Glomerular visceral epithelial cell (primary cell): ENCODE measurements at regions not wholly inside any gene's neighbourhood (a gene's known extent, or its start where the extent isn't known, plus 50 kb on each side); places are given as distances from the start of the nearest gene placed in this dataset.

Experiments used
- DNase-seq: peaks from one replicate; pipeline ENCODE4 v3.0.0-alpha.2; 2016; ENCODE audit errors: extremely low spot score

DNA sequence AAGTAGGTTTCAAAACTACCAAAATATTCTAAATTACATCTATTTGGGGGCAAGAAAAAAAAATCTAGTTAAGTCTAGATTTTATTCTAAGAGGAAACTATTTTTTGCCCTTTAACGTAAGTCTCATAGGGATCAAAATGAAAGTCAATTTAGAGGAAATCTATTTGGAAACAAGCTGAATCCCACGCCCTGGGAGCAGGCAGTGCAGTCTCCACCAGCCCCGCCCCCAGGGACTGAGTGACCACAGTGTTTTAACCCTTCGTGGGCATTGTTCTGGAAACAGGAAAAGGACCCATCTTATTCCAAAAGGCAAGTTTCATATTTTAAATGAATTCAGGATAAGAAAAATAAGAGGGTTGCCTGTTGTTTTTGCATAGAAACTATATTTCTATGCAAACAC lies 209.7 kb downstream of the SPRY2 start:
- peak; percentile 52 for DNase-seq

DNA sequence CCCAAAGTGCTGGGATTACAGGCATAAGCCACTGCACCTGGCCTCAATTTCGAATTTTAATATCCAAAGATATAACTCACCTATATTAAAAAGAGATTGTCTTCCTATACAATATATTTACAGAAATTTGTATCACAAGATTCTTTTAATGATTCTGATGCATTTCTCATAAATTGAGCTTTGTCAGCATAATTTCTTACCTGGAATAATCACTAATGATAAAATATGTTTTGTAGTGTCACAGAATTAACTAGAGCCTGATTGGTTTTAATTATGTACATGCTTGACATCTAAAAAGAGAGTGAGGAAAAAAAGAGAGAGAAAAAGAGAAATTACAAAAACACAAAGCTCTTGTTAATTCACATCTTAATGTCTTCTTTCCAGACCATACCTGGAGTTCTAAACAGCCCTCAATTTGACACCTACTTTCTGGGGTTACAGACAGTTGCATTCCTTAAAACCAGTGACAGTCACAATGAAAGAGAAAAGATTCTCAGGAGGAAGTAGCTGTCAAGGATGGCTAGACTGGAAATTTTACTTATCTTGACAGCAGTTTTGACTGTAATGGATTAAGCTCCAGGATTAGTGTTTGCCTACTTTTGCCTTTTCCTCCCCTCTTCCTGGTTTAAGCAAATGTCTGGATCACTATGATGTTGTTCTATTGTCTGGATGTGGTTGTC lies 214.4 kb downstream of the SPRY2 start:
- DNase-seq = no peak

DNA sequence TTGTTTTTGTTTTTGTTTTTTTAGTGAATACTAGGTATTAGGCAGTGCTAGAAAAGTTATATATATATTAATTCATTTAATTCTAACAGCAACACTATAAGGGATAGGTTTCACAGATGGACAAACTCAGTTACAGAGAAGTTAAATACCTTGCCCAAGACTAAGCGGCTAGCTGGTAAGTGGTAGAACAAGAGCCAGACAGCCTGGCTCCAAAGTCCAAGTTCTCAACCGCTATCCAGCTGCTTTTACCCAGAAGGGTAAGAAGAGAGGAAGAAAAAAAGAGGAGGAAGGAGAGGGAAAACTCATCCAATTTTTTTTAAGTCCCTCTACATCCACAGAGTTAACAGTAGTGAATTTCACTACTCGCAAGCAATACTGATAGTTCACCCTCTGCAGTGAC lies 217.0 kb downstream of the SPRY2 start:
- no peak for DNase-seq

DNA sequence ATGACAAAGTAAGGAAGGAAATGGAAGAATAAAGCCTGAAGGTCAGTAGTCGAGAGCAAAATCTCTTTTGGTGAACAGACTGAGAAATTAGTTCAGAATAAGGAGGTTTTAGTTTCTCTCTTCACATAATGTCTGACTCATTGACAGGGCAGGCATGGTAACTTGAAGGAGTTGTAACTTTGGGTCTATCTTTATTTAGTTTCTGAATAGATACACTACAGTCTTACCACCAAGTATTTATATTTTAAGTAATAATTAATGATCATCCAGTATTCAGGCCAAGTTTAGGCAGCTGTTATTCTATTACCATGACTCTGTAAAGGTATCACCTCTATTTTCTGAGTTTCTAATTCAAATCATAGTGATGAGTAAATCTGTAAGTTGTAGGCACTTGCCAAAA lies 219.9 kb downstream of the SPRY2 start:
- DNase-seq = no peak

DNA sequence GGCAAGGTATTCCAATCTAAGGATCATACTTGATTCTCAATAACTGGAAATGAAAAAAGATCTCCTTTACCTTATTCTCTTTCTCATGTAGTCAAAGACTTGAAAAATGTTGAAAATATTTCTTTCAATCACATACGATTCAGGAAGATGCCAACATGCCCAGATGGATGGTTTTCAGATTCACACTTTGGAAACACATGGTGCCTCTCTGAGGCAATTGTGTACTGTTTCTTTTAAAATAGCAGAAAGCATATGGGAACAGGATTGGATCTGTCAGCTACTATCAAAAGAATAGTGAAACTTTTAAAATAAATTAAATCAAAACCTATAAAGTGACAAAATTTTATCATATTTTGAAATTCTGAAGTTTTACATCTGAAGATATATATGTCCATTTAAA lies 222.4 kb downstream of the SPRY2 start:
- no peak for DNase-seq

DNA sequence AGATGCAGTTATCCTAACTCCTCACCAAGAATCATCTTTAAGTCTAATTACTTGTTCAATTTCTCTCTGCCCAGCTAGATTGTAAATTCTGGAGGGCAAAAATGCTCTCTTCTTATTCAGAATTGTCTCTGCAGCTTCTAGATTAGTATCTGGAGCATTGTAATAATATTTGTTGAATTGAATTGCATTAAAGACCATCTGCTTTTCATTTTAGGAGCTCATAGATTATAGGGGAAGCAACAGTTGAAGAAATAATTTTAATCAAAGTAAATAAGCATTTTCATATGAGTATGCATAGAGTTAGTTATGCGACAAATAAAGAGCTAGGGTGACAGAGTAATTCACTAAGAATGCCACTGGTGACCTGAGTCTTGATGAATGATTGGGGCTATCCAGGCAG lies 222.8 kb downstream of the SPRY2 start:
- no peak for DNase-seq

DNA sequence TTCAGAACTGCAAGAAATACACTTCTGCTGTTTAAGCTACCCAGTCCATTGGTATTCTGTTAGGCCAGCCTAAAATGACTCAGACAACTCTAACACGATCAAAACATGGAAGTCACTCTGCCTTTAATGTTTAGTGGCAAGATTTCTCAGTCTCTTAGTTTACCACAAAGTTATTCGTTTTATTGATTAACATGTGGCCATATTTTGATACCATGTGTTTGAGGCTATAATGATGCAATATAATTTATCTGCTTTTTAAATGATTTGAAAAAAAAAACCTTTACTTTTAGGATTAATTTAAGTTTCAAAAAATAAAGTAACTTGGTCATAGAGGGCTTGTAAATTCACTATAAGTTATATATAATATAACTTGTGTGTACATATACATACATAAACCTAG lies 223.4 kb downstream of the SPRY2 start:
- DNase-seq = no peak

DNA sequence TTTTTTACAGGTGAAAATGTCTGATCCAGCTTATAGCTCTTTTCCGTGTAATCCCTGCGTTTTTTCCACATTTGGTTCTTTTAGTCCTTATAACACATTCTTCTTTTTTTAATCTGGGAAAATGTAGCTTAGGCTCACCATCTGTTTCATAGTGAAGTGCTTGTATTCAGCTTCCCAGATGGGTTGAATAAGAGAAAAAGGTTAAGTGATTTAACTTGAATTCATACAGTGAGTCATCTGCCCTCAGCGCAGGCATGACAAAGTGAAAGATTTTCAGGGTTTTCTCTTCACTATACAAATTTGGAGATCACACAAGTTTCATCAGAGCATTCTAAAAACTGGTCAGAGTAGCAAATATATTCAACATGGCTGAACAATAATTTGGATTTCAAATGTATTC lies 224.8 kb downstream of the SPRY2 start:
- DNase-seq = peak; percentile 31

DNA sequence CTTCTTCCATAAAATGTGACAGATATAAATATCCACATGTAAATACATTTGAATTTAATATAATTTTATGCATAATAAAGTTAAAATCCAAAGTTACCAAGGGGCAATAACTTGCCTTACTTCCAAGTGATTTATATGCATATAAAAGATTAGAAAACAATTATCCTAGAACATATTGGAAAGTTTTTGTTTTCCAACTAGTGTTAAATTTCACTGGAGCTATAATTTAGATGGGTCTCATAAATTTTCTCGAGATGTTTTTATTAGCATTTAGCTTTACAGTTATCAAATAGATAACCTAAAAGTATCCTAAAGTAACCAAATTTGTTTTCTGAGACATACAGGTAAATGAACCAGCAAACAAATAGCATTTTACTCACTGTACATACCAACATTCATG lies 225.3 kb downstream of the SPRY2 start:
- no peak for DNase-seq

DNA sequence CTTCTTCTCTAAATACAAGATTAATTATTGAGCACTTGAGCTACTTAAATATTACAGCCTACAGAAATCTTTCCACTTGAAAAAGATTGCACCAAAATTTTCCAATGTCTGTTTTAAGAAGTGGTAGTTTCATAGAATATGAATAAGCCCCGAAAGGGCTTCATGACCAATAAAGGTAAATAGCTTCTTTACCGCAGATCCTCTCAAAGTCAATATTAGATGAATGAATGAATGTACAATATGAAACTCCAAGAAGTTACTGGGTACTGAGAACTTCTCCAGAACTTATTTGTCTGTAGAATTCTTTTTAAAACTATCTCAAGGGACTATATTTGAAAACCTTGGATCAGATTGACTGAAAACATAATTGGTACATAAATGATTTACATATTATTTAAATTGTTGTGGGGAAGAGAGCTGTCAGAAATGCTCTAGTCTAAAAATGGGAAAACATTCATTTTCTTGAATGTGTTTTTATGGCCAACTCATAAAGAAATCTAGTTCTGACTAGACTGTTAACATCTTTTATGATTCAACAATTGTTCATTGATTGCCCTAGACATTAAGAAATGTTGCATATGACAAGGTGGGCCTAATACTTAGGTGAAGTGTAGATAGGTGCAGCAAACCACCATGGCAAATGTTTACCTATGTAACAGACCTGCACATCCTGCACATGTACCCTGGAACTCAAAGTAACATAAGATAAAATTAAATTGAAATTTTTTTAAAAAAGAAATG lies 227.0 kb downstream of the SPRY2 start:
- DNase-seq = no peak

DNA sequence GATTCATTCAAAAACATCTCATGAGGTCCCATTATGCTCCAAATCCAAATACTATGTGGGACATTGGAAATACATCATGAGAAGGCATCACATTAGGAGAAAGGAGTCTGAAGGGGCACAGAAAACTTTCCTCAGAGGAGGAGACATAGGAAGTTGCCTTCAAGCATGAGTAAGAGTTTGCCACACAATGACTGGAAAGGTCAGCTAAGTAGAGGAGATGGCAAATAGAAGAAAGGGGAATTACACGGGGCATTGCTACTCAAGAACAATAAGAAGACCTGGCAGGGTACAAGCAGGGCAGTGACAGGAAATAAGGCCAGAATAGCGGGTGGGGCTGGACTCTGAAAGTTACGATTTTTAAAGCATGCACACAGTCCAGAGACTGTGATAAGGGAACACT lies 231.6 kb downstream of the SPRY2 start:
- no peak for DNase-seq

DNA sequence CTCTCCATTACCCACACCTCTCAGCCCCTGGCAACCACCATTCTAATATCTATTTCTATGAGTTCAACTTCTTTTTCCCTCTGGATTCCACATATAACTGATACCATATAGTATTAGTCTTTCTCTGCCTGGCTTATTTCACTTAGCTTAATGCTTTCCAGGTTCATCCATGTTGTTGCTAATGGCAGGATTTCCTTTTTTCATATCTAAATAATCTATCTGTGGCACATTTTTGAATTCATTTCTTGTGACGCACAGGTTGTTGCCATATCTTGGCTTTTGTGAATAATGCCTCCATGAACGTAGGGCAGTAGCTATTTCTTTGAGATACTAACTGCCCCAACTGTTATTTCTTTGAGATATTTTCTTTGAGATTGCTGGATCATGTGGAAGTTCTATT lies 235.6 kb downstream of the SPRY2 start:
- DNase-seq = no peak

DNA sequence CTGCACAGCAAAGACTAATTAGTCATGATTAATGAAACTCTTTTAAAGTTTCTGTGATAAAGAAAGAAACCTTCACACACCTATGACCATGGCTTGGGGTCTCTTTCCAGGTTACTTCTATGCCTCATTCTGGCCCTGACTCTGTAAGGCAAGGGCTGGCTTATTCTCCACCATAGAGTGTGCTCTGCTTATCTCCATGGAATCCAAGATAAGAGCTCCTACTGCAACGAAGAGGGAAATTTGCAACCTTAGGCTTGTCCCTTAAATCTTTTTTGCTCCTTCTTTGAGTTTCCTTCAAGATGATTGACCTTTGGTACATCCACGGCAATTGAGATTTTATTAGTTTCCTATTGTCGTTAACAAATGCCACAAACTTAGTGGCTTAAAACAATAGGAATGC lies 239.9 kb downstream of the SPRY2 start:
- no peak for DNase-seq

DNA sequence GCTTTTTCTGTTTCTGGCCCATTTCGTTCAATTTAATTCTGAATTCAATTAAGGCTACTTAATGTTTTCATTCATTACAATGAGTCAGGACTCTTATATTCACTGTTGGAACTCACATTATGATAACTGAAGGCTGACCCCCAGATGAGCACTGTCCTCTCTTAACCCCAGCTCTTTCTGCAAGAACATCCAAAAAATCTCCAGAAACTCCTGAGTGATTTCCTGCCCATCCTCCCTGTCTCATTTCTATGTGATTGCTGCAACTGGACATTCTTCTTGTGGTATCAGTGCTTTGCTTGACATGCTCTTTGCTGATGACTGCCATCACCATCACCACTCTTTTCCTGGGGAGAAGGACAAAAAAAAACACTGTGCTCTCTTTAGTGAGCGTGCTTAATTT lies 240.3 kb downstream of the SPRY2 start:
- DNase-seq = no peak

DNA sequence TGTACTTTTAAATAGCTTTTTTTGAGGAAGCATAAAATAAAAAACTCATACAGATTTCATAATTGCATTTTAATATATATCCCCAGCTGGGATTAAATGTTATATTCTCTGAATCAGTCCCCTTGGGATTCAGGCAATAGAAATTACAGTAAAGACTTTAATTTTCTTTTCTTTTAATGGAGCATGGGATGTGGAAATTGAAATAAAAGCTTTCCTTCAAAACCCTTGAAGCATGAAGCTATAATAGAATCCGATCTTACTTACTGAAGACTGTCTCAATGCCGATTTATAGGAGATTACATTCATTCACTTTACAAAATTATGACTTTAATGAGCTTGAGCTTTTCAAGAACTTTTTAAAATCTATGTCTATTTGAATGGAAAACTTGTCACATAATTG lies 243.4 kb downstream of the SPRY2 start:
- DNase-seq = no peak

DNA sequence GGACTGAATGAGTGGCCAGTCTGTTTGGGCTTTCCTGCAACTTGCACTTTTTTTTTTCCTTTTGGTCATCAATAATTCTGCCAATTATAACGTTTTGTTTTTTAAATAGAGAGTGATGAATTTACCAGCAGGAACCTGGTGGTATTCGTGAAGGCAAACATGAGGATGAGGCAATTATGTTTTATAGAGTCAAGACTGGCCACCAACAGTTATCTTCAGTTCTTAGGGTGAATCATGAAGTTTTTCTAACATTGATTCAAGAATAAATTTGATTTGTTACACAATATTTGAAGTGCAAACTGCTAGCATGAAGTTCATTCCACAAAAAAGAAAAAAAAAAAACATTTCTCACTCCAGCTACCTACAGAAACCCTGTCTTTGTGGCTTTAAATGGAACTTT lies 244.5 kb downstream of the SPRY2 start:
- no peak for DNase-seq

DNA sequence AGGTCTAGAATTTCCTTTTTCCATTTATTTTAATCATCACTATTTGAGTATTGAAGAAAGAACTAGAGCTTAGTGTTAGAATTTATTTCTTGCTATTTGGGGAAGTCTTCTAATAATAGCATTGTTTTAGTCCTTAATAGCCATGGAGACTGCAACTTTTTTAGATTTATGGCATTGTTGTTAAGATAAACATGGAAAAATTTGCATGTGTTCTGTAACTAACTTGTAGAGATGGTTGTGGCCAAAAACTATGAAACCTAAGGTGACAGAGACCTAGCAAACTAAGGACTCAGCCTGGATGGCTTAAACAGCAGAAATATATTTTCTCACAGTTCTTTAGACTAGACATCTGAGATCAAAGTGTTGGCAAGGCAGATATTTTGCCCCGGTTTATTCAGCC lies 246.4 kb downstream of the SPRY2 start:
- DNase-seq = no peak

DNA sequence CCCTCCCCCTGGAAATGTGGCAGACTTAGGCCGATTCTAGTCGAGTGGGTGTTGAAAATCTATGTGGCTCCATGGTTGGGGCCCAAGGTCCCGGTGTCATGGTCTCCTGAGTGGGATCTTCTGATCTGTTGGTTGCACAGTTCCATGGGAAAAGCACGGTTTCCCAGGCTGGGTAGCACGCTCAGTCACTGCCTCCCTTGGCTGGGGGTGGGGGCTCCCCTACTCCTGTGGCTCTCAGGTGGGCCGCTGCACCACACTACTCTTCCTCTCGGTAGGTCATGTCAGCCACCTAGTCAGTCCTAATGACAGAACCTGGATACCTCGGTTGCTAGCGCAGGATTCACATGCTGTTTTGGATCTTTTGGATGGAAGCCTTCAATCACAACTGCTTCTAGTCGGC lies 247.0 kb downstream of the SPRY2 start:
- no peak for DNase-seq

DNA sequence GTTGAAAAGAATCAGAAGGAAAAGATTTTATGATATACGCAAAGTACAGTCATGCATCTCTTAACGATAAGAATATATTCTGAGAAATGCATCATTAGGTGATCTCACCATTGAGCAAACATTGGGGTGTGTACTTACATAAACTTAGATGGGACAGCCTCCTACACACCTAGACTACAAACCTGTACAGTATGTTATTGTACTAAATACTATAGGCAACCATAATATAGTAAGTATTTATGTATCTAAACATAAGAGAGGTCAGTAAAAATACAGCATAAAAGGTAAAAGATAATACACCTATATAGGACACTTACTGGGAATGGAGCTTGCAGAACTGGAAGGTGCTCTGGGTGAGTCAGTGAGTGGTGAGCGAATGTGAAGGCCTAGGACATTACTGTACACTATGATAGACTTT lies 254.6 kb downstream of the SPRY2 start:
- DNase-seq = peak; percentile 15

DNA sequence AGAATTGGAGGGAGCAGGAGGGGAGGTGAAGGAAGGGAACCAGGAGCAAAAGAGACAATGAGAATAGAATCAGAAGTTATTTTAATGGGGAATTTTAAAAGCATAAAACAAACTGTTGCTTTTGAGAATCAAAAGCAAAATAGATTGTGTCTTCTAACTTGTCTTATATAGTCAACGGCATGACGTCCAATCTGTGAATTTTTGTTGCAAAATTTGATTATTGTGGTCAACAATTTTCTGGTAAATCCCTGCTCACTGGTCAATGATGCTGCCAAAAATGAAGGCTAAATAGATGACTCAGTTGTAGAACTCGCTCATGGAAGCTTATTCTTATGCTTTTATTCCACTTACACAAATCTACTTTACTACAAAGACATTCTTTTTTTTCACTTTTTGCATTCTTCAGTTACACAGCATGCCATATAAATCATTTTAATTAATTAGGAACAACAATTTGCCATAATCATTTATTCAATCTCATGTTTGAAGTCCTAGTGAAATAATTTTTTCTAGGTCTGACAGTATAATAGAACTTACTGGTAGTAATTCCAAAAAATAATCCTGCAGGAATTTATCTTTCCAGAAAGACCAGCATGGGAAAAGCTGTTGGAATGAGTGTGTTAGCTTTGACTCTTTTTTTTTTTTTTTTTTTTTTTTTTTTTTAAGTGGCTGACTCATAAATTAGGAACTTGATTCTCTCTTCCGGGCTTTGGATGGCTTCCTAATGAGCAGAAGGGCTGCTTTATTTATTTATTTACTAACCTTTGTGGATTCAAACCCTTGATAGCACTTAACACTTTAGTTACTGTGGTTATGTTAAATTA lies 256.9 kb downstream of the SPRY2 start:
- DNase-seq = peak; percentile 63

DNA sequence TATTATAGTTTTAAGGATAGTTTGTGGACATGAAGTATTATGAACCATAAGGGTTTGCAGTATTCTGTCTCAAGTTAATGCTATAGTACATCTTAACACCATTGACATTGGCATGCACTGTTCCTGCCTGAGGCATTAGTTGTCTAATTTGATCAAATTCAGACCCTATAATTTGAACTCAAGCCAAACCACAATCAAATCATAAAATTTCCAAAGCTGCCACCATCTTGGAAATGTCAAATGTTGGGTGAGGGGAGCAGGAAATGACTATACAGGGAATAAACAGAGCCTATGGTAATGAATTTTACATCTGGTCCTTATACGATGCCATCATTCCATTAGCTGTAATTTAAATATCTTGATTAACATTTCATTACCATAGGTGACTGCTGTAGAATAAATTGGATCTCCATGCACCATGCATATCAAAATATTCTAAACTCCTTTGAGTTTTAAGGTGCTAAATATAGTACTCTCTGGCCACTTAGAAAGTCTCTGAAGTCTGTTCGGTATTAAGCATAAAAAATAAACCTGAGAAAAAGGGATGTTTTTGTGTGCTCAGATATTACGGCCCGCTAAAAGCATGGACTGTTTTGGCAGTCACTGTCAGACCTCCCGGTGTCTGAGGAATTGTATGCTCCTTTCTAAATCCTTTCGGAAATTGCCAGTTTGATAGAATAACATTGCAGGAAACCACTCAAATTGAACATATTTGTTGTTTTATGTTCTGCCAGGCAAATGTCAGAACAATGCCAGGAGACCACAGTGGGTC lies 257.7 kb downstream of the SPRY2 start:
- peak; percentile 20 for DNase-seq
